SKM-1 (cell line): ENCODE measurements at regions not wholly inside any gene's neighbourhood (a gene's known extent, or its start where the extent isn't known, plus 50 kb on each side); places are given as distances from the start of the nearest gene placed in this dataset.

ENCODE experiments used
- DNase-seq: peaks from one replicate; lab custom pipeline; 2025; ENCODE audit not compliant: unreplicated experiment; lab: John Stamatoyannopoulos, UW

GRCh38 chr5:2008851-2009629 lies 126.3 kb upstream of the IRX4 start:
- no peak for DNase-seq

GRCh38 chr5:2007878-2008501 lies 125.3 kb upstream of the IRX4 start:
- no peak for DNase-seq

DNA sequence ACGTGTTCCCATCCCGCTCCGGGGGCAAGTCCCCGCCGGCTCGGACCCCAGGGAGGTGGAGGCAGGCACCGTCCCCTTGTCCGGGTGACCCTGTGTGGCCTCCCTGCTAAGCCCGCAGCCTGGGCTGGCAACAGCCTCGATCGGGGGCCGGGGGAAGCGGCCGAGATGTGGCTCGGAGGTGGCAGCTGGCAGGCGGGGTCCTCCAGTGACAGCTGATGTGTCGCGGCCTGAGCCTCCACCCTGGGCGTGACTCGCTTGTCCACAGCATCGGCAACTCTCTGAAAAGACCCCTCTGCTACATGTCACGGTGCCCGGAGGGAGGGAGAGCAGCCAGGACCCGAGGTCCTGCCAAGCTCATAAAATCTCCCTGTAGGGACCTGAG lies 124.8 kb upstream of the IRX4 start:
- DNase-seq = no peak

GRCh38 chr5:2006971-2007291 lies 124.2 kb upstream of the IRX4 start:
- DNase-seq = no peak

DNA sequence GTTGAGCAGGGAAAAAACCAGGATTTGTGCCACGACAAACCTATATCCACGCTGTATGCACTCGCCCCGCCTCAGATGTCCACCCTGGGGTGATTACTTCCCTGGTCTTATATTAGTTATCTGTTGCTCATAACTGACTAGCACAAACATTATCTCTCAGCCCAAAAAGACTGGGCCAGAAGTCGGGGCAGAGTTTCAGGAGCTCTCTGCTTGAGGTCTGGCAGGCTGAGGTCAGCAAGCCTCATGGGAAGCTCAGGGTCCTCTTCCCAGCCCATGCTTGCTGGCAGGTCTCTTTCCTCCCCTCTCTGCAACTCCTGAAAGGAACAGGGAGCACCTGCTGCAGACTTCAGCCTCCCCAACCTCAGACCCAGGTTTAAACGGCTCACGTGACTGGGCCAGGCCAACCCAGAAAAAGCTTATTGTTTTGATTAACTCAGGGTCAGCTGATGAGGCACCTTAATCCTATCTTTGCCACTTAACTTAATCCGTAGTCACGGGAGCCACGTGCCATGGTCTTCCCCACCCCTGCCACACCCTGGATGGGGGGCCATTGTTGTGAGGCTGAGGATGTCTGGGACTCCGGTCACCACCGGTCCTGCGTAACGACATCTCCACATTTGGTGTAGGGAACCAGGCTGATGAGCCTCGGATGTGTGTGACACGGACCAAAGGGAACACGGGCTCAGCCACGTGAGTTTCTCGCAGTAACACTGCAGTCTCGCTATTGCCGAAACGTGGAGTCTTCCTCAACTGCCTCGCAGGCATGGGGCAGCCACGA lies 123.7 kb upstream of the IRX4 start:
- no peak for DNase-seq

- DNase-seq = no peak
Observed at GRCh38 chr5:2005101-2006041, 122.6 kb upstream of the IRX4 start.

DNA sequence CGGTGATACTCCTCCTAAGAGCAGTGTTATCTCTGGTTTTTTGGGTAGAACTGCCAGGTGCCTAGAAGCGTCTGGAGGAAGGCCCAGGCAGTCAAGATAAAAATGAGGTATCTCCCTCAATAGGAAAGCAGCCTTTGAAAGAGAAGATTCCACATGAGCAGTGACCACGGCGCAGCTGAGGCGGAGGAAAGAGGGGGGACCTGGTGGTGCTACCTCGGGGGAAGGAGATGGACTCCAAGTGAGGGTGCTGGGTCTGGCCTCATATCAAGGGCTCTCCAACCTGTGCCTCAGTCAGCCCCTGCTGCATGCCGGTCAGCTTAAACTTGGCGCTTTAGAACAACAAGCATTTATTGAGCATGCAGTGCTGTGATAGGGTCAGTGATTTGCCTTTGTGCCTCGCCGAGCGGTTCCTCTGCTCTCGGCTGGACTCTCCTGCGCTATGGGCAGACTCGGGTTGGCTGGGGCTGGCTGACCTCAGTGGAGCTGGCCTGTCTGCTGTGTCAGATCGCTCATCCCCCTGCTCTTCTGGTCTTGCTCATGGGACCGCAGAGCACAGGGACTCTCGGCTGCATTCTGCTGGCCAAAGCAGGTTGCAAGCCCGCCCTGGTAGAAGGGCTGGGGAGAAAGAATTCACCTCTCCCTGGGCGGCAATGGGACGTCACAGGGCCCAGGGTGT lies 121.1 kb upstream of the IRX4 start:
- no peak for DNase-seq

DNA sequence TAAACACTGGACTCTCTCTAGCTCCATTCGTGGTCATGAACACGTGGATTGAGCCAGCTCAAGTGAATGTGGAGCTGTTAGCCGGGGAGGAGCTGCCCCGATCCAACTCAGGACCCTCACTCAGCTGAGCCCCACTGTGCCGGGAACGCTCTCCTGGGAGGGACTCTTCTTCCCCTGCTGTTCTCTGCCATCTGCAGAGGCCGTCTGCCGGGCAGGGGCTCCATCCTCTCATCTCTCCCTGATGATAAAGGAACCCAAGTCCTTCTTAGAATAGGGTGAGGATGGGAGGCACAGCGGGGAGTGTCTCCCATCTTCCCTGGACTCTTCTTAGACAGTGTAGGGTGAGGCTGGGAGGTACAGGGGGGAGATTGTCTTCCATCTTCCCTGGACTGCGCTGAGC lies 120.5 kb upstream of the IRX4 start:
- no peak for DNase-seq

- no peak for DNase-seq
Observed at GRCh38 chr5:2001300-2001699, 118.6 kb upstream of the IRX4 start.

DNA sequence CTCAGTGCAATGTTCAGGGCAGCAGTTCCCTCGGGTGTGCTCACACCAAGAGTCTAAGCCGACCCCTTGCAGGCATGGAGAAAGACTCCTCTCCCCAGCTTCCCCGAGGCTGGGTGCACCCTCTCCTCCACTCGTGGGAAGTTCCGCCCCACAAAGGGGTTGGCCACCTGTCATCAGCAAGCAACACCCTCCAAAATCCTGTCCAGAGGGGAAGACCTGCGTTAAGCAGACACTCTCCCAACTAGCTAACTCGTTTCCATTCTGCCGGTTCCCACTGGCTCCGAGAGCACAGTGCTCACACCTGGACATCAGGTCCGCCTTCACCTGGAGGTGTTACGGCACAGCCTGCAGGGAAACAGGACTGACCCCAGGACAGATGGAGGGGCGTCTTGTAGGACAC lies 117.9 kb upstream of the IRX4 start:
- no peak for DNase-seq

DNA sequence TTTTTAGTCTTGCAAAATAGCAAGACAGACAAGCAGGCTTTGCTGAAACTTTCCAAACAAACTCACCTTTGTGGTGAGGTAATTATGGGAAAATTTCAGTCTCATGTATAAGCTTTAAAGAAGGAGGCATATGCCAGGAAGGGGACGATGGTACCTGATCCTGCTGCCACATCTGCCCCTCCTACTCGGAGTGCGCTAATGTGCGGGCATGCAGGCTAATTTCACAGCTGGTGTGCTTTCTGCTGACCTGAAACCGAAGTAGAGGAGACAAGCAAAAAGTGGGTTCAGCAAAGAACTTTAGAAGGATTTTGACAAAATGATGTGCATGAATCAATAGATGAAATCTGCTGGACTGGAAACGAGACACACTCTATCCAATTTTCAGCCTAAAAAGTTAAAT lies 117.1 kb upstream of the IRX4 start:
- no peak for DNase-seq

DNA sequence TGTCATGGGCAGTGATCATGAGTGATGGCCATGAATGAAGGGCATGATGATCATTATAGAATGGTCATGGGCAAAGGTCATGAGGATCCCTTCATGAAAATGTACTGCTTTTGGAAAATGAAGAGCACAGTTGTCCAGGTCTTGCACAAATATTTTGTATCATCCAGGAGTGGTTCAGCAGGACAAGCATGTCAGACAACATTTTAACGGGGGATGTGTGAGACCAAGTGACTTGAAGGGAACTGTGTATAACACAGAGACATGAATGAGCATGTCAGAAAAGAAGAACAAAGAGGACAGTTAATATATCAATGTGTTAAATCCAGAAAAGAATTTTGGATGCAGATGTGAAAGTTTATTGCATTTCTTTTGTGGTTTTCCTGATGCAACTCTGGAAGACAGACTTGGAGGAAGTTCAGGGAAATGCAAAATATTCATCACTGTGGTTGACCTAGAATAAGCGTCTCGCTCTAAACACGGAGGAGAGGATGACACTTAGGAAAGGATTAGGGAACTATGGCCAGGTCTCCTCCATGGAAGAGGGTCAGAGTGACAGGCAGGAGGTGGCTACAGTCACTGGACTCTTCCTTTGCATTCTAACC lies 116.1 kb upstream of the IRX4 start:
- no peak for DNase-seq

DNA sequence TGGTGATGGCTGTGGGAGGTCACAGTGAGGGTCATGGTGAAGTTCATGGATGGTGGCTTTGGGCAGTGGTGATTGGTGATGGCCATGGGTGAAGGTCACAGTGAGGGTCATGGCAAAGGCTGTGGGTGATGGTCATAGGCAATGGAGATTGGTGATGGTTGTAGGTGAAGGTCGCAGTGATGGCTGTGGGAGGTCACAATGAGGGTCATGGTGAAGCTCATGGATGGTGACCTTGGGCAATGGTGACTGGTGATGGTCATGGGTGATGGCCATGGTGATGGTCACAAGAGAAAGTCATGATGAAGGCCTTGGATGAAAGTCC lies 115.6 kb upstream of the IRX4 start:
- no peak for DNase-seq

GRCh38 chr5:1997640-1998347 lies 115.1 kb upstream of the IRX4 start:
- DNase-seq = no peak

- no peak for DNase-seq
Observed at GRCh38 chr5:1995491-1995890, 112.8 kb upstream of the IRX4 start.

- no peak for DNase-seq
Observed at GRCh38 chr5:1987471-1987870, 104.7 kb upstream of the IRX4 start.

DNA sequence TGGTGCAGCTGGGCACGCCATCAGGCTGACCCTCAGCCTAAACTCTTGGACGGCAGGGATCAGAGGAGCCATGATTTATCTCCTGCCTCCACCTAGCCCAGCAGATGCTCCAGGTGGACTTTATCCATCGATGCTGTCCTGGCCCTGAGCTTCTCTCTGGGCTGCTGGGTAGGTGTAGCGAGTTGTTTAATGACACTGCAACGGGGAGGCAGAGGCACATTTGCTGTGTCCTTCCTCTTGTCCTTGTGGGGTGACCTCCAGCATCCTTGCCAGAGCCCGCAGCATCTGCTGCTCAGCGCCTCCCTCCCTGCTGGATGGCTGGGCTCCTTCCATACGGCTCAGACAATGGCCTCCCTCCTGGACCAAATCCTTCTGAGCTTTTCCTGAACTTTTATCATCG lies 103.1 kb upstream of the IRX4 start:
- DNase-seq = no peak

- DNase-seq = no peak
Observed at GRCh38 chr5:1983919-1984695, 101.4 kb upstream of the IRX4 start.

GRCh38 chr5:1983401-1983800 lies 100.7 kb upstream of the IRX4 start:
- no peak for DNase-seq
